BJ (cell line): ENCODE measurements at regions not wholly inside any gene's neighbourhood (a gene's known extent, or its start where the extent isn't known, plus 50 kb on each side); places are given as distances from the start of the nearest gene placed in this dataset.

ENCODE experiments used
- CTCF ChIA-PET: fragments of 350-600 bp; formaldehyde crosslinking; extraction: SDS; loops from one replicate; lab custom pipeline; 2021; ENCODE audit warnings: antibody characterized with exemption, inconsistent platforms; lab: Yijun Ruan, JAX
- POLR2A ChIA-PET: fragments of 300-600 bp; sonication (Branson Sonifier 250); formaldehyde crosslinking; extraction: SDS; loops from one replicate; lab custom pipeline; 2021; ENCODE audit warnings: antibody characterized with exemption; lab: Charles Lee
- DNase-seq: peaks from one replicate; pipeline ENCODE4 v3.0.0-alpha.2; 2011; ENCODE audit warnings: low read depth
- H3K27me3 ChIP-seq: 2 replicates; pipeline ENCODE4 v1.6.0; 2011; ENCODE audit warnings: low read length; ENCODE audit not compliant: control insufficient read depth, insufficient read depth
- H3K36me3 ChIP-seq: 2 replicates; pipeline ENCODE4 v1.5.1; 2011; ENCODE audit warnings: low read length; ENCODE audit not compliant: control insufficient read depth, insufficient read depth
- H3K4me3 ChIP-seq: 2 replicates; pipeline ENCODE4 v1.5.1; 2011; ENCODE audit warnings: low read depth, mild to moderate bottlenecking, control low read depth, low read length
- CTCF ChIP-seq: IDR thresholded peaks from 2 replicates; pipeline ENCODE4 v1.5.1; 2011; ENCODE audit warnings: low read depth, mild to moderate bottlenecking, control low read depth, inconsistent platforms, low read length, moderate library complexity; ENCODE audit not compliant: insufficient read depth

DNA sequence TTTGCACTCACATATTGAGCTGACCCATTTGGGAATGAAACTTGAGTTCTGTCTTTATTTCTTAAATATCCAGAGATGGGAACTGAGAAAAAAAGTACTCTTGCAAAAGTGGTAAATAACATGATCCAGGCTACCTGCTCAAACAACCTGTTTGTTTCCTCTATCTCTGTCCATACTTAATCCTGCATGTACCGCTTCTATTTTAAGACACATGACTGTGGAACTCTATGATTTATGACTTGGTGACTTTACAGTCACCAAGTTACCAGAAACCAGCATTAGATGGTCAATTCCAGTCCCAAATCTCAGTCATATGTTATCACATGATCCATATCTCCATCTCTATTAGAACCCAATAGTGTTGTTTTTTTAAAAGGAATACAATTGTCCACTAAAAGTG, 606.7 kb downstream of the EPHA5 start:
- Histone ChIP-seq H3K36me3 (no peaks in the 10 kb centered on the region), H3K27me3 (no peaks in the 10 kb centered on the region), H3K4me3 (no peak overlapping the region)
- no peak for DNase-seq
- CTCF ChIA-PET: no interaction called here
- POLR2A ChIA-PET: no interaction called here
- TF ChIP-seq CTCF: no peak

DNA sequence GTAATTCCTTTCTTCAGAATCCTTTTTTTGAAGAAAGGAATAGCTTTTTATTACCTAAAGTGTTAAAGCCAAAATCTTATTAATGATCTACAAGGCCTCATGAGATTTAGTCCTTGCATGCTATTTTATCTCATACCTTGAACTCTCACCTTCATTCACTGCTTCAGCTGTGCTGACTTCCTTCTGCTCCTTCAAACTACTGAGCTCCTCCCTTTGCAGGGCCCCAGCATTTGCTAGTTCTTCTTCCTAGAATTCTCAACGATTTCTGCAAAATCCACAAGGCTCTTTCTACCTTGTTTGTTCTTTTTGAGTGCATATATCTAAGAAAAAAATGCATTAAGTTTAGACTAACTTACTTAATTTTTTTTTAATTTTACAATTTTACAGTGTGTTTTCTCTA, 619.5 kb downstream of the EPHA5 start:
- H3K36me3 ChIP-seq: no peaks in the 10 kb centered on the region
- CTCF ChIA-PET: interaction anchor here (0.6 kb wide), 1 partner anchor 28 kb away, joined by 3 read pairs; no protein-coding TSS in a partner anchor
- no peak for DNase-seq
- POLR2A ChIA-PET: no interaction called here
- TF ChIP-seq CTCF: no peak
- H3K4me3 ChIP-seq: no peak overlapping the region
- H3K27me3 ChIP-seq: no peaks in the 10 kb centered on the region

DNA sequence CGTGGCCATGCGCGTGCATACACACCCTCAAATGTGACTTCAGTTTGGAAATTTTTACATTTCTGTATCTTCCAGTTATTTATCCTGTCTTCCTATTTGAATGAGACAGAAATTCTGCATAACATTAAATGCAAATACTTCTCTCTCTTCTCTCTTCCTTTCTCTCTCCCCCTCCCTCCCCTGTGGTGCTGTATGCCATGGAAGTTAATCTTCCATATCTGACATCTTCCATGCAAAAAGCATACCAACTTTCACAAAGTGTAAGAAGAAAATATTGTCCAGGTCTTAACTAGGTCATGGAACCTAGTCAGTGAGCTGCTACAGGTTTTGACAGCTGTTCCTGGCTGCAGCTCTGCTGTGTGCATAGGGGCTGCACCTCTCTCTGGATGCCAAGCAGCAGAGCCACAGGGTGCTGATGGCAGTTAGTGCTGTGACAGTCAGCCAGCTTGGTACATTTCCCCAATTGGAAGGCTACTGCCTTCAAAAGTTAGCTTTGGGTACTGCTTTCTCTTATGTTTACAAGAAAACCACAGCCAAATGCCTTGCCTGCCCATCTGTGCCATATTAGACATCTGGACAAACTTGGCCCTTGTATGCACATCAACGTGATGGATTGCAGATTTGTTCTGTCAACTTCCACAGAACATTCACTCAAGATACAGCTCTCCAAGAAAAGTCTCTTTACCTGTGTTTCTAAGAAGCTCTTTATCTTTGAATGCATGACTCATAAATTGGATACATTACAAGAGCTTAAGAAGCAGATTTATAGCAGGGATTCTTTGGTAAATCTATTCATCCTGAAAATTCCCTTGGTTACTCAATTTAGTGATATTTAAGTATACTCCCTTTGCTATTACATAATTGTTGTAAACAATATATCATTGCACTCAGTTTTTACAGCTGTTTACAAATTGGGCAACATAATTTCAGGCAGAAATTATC, 623.8 kb downstream of the EPHA5 start:
- ChIA-PET POLR2A (no interaction called here), CTCF (no interaction called here)
- Histone ChIP-seq H3K27me3 (no peaks in the 10 kb centered on the region), H3K4me3 (no peak overlapping the region), H3K36me3 (no peaks in the 10 kb centered on the region)
- no peak for DNase-seq
- no peak for TF ChIP-seq CTCF

GRCh38 chr4:65033899-65034298, 624.6 kb upstream of the TECRL start:
- Histone ChIP-seq H3K27me3 (no peaks in the 10 kb centered on the region), H3K4me3 (no peak overlapping the region), H3K36me3 (no peaks in the 10 kb centered on the region)
- POLR2A ChIA-PET: no interaction called here
- DNase-seq: no peak
- CTCF ChIA-PET: no interaction called here
- no peak for TF ChIP-seq CTCF

GRCh38 chr4:65028592-65028991, 619.3 kb upstream of the TECRL start:
- CTCF ChIA-PET: no interaction called here
- no peak for DNase-seq
- Histone ChIP-seq H3K36me3 (no peaks in the 10 kb centered on the region), H3K27me3 (no peaks in the 10 kb centered on the region), H3K4me3 (no peak overlapping the region)
- no peak for TF ChIP-seq CTCF
- POLR2A ChIA-PET: no interaction called here
